Stimulated activated CD8-positive, alpha-beta memory T cell treated with anti-CD3 and anti-CD28 coated beads, Interleukin-12 subunit alpha, Interleukin-12 subunit beta, amount 100 ng/mL, for 24 hours (primary cell): ENCODE measurements at regions not wholly inside any gene's neighbourhood (a gene's known extent, or its start where the extent isn't known, plus 50 kb on each side); places are given as distances from the start of the nearest gene placed in this dataset.

Source experiments
- DNase-seq: peaks from one replicate; pipeline ENCODE4 v3.0.0-alpha.2; 2020; ENCODE audit errors: extremely low read depth

GRCh38 chr9:7871977-7872730, 72.6 kb upstream of the DMAC1 start:
- no peak for DNase-seq

DNA sequence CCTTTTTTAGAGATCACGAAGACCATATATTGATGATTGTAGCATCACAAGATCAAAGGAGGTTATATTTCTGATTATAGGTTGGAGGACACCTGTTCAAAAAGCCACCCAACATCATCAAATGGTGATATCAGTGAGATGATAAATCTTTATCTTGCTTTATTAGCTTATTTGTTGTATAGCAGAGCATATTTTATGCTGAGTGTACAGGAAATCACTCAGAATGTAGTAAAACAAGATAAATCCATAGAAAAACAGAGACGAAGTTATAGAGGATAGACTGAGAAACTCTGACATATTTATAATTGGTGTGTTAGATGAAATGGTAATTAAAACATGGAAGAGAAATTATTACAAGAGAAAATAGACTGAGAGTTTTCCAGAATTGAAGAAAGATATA, 69.8 kb upstream of the DMAC1 start:
- DNase-seq: no peak

- no peak for DNase-seq
These were observed 62.6 kb upstream of the DMAC1 start for GRCh38 chr9:7862170-7862569.

- DNase-seq: no peak
These were observed 61.5 kb upstream of the DMAC1 start for GRCh38 chr9:7861086-7861485.

DNA sequence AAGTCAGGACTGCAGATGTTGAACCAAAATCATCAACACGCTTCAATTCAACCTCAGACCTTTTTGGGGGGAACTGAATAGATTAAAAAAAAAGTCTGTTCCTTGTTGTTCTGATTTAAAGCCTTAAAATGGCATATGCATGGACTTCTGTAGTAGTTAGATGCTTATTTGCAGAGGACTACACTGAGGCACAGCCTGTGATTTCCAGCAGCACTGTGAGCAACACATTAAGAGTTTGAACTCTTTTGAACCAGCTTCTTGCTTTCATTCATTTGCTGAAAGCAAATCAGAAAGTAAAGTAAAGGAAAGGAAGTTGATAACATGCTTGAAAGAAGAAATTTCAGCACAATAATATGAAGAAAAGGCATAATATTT, 60.7 kb upstream of the DMAC1 start:
- DNase-seq: no peak

DNA sequence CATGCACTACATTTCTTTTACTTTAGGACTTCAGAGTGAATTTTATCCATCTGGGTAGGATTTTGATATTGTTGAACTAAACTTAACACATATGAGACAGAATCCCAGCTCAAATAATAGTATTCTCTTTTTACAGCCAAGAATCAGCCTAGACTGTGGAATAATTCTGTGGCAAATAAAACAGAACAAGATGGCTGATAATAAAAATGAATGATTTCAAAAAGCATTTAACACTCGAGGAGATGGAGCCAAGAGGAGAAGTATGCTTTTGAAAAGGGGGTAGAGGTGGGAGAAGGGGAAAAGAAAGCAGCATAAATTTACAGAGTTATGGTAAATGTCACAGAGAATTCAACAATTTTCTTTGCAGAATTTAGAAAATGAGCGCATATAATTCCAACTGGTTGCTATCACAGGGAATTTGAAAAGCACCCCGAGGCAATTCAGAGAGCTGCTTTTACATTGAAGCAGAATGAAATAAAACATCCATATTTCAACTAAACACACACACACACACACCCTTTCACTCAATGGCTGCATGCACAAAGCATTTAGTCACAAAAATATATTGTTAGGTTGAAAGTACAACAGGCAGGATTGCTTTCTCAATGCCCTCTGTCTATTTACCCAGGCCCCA, 60.2 kb upstream of the DMAC1 start:
- no peak for DNase-seq

- DNase-seq: no peak
These were observed 58.6 kb upstream of the DMAC1 start for GRCh38 chr9:7858166-7858565.

DNA sequence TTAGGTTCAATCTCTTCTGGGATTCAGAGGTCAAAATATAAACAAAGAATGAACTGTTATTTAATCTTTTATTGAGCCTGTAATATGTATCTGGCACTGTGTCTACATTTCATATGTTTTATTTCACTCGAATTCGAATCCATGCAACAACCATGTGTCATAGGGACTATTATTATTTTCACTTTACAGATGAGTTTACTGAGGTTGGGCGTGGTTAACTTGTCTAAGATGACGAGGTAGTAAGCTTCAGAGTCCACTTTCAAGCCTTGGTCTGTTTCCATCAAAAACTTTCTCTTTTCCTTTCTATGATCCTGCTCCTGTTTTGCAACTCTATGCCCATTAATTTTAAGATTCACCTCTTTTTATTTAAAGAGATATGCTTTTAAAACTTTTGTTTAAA, 55.2 kb upstream of the DMAC1 start:
- DNase-seq: no peak
